ENCODE measurements at regions not wholly inside any gene's neighbourhood (a gene's known extent, or its start where the extent isn't known, plus 50 kb on each side); places are given as distances from the start of the nearest gene placed in this dataset.
"Not testable (repeated sequence)": the region's sequence is repeated elsewhere in the genome, so short reads cannot be mapped to it uniquely, and the experiment has no call there.

DNA sequence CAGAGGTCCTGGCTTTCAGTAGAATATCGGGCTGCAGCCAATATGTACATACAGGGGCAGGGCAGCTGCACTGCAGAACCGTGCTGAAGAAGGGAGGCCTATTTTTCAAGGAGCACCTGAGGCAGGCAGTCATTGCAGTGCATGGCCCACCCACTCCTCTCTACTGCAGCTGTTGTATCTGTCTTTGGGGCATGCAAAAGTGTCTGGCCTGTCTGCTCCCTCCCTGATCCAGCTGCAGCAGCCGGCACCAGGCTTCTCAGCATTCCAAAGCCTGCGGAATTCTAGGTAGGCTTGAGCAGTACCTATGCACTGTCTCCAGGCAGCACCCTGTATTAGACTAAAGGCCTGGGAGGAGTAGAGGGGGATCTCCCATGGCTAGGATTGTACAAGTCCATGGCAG lies 415.2 kb upstream of the MAGEB16 start:
- DNase-seq (ENCODE audit: low read depth in 4 of 4, low spot score in 3 of 4): no peak

DNA sequence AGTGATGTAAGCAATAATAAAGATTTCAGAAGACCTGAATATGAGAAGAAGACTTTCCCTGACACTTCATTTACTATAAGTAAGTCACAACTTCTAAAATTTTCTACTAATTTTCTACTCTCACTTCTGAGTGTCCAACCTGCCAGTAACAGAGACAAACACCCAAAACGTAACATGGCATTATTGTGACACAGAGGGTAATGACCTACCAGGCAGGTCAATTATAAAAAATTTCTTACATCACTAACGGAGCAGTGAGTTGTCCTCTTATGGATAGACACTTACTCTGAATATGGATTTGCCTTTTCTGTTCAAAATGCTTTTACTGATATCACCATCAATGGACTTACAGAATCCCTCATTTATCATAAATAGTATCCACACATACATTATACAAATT lies 405.9 kb upstream of the MAGEB16 start:
- no peak for DNase-seq (ENCODE audit: low read depth in 4 of 4, low spot score in 3 of 4)

DNA sequence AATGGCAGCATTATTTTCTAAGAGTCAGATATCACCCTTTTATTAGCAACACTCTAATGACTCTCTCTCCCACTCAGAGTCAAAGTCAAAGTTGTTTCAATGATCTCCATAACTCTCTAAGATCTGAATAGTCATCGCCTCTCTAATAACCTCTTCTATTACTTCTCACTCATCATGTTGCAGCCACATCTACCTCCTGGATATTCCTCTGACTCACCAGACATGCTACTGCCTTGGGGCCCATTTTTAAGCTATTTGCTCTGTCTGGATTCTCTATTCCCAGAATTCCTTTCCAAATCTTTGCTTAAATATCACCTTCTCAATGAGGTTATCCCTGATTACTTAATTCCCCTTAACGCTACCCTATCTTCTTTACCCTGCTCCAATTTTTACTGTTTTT lies 391.8 kb upstream of the MAGEB16 start:
- no peak for DNase-seq (ENCODE audit: low read depth in 4 of 4, low spot score in 3 of 4)

DNA sequence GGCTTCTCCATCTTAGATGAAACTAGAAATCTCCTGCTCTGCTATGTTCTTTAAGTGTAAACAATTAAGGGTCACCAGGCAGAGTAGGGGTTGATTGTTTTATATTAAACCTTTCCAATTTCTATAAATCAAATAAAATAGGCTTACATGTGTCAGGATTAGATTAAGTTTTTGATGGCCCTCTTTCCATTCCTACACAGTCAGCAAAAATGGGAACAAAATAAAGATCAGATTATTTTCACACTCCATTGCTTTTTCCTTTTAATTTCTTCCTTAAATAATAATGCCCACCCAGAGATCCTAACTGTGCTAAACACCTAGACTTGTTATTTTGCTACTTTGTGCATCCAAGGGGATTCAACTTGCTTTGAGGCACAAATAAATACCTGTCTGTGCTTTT lies 381.4 kb upstream of the MAGEB16 start:
- DNase-seq (ENCODE audit: low read depth in 4 of 4, low spot score in 3 of 4): no peak

DNA sequence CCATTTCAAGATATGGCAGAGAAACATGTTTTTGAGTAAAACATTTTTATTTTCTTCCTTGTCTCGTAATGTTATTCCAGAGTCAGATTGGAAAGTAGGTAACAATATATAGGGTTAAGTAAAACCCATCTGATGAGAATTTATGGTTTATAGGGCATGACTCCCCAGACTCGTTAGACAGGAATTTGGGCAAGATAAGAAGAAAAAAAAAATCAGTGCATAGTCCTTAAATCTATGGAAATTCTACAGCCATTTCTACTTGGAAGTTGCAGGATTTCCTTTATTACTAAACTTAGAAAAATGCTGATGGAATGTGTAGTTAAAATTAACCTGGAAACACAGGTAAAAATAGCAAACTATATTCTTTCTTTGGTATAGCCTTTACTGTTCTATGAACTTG lies 366.1 kb upstream of the MAGEB16 start:
- DNase-seq (ENCODE audit: low read depth in 4 of 4, low spot score in 3 of 4): no peak

DNA sequence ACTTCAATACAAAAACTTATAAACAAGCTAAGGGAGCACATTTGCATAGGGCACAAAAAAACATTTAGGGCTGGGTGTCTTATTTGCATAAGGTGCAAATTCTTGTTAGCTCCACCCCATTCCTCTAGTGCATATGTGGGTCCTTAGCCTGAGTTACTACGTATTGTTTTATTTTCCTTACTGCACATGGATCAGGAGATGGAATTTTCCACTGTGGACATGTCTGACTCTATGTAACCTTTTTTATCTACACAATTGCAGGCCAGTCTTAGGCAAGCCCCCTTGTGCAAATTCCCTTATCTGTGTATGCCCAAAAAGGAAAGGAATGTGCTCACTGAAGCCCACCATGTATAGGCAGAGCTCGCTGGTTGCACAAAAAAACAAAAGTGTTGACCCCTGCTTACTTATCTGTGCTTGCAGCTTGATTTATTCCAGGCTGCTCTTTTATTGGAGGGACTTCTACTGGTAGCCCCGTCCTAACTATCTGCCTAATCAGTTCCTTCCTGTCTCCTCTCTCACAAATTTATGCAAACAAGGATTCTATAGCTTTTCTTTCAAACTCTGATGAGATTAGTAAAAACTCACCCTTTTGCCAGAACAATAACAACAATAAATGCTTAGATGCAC lies 359.0 kb upstream of the MAGEB16 start:
- no peak for DNase-seq (ENCODE audit: low read depth in 4 of 4, low spot score in 3 of 4)

DNA sequence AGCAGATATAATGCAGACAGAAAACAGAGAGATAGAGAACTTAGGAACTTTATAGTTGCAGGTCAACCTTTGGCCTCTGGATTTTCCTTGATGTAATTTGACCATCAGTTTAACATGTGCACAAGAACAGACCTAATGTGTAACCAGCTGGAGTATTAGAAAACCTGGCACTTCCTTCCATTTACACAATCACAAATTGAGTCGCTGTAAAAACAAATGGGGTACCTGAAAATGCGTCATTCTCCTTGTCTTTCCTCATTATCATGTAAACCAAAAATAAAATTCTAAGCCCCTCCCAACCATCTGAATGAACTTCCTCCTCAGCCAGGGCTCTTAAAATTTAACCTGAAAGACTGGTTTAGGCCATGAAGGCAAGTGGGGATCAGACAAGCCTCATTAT lies 358.4 kb upstream of the MAGEB16 start:
- DNase-seq (ENCODE audit: low read depth in 4 of 4, low spot score in 3 of 4): no peak

DNA sequence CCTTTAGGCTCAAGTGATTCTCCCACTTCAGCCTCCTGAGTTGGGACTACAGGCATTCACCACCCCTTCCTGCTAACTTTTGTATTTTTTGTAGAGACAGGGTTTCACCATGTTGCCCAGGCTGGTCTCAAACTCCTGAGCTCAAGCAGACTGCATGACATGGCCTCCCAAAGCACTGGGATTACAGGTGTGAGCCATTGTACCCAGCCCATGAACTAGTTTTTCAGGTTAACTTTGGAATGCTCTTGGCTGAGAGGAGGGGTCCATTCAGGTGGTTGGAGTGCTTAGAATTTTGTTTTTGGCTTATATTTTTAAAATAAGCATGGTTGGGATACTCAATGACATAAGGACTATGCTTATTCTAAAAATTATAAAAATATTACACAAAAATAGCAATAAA lies 355.7 kb upstream of the MAGEB16 start:
- DNase-seq (ENCODE audit: low read depth in 4 of 4, low spot score in 3 of 4): no peak

DNA sequence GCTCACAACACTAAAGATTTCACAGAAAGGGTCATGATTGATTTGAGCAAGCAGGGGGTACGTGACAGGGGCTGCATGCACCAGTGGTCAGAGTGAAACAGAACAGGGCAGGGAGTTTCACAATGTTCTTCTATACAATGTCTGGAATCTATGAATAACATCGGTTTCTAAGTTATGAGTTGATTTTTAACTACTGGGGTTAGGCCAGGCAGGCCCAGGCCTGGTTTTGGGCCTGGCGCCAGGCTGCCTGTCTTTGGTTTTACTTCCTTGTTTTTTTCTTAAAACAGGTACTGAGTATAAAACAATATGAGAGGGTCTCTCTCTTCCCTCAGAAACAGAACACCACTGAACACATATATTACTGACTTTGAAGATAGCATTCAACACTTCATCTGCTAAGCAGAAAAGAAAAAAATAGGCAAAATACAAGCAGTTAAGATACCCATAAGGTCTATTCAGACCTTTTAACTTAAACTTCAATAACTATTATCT lies 355.0 kb upstream of the MAGEB16 start:
- DNase-seq (ENCODE audit: low read depth in 4 of 4, low spot score in 3 of 4): not testable (repeated sequence)

DNA sequence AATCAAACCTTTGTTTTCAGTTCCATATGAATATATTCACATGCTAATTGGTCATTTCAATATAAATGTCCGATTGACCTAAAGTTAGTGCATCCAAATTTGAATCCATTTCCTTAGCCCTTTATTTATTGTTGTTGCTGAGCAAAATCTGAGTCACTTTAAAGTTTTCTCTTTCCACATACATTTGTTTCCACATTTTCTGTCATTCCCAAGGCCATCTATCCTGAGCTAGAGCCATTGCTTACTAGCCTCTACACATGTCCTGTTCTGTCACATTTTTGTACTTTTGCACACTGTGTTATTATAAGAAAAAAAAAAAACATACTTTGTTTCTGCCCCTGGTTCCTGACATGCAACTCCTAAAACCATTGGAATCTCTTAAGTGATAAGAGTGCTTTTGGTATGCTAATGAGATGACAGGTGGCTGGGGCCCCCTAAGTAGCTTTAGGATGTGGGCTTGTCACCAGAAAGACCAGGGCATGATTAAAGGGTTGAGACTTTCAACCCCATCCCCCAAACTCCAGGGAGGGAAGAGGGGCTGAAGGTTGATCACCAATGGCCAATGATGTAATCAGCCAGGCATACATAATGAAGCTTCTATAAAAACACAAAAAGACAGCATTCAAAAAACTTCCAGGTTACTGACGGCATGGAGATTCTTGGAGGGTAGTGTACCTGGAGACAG lies 353.3 kb upstream of the MAGEB16 start:
- no peak for DNase-seq (ENCODE audit: low read depth in 4 of 4, low spot score in 3 of 4)

DNA sequence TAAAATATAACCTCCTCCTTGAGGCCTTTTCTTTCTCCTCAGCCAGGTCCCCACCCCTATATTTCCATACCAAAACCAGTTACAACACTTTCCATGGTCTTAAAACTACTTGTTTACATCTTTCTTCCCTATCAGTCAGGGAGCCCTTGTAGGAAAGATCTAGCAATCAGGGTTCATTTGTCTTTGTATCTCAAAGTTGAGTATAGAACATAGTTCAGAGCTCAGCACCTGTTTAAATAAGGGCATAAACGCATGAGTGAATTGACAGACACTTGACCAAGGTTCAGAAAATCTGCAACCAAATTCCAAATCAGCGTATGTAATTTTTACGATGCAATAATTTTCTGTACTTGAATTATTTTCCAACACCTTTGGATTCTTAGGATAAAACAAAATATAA lies 352.2 kb upstream of the MAGEB16 start:
- no peak for DNase-seq (ENCODE audit: low read depth in 4 of 4, low spot score in 3 of 4)

DNA sequence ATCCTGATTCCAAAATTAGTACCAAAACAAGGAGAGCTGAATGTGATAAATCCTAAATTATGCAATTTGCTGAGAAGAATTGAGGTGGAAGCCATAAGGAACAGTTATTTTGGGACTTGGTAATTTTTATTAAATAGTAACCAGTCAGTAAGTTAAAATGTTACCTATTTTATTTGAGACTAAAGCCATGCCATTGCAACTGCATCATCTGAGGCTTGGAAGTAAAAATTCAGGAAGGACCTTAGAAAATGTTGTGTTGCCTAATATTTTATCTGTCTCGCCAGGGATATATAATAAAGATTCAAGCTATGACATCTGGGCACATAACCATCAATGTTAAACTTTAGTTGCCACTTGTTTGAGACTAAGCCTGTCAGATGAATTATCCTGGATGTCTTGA lies 341.3 kb upstream of the MAGEB16 start:
- no peak for DNase-seq (ENCODE audit: low read depth in 4 of 4, low spot score in 3 of 4)

DNA sequence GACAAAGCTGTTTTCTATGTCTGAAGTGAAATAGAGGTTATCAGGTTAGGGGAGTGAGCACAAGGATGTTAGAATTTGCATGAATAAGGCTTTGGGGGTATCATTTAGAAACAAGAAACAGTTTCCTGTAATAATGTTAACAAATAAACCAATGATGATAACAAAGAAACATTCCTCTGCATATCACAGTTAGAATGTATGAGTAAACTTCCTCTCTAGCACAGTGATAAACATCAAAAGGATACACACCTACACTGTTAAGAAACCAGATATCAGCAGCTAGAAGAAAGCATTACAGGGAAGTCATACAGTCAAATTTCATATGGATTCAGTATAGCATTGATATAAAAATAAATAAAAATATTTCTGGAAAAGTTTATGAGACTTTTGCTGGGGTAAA lies 340.0 kb upstream of the MAGEB16 start:
- no peak for DNase-seq (ENCODE audit: low read depth in 4 of 4, low spot score in 3 of 4)

DNA sequence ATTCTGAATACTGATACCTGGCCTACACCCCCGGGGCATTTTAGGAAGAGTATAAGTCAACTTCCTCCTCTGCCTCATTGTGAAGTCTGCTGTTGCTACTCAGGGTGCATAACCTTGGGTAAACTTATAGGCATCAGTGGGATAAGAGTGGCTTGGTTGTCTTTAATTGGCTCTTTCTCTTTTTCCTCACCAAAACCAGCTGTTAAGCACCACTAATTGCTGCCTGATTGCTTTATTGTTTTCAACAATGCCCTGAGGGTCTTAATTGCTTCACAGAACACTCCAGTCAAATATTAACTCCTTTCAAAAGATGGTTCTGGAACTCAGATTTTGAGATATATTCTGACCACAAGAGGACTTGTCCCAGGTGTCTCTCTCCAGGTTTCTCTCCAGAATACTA lies 337.0 kb upstream of the MAGEB16 start:
- no peak for DNase-seq (ENCODE audit: low read depth in 4 of 4, low spot score in 3 of 4)

DNA sequence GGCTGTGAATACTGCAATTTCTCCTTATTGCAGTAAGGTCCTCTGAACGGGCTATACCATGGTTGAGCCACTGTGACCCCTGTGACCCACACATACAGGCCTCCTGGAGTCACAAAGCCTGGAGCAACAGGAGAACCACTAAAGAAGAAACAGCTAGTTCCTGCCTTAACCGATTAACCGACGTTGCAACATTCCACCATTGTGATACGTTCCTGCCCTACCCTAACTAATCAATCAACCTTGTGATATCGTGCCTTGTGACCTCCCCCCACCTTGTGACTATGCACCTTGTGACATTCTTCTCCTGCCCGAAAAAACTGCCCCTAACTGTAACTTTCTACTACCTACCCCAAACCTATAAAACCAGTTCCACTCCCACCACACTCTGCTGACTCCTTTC lies 301.5 kb upstream of the MAGEB16 start:
- DNase-seq (ENCODE audit: low read depth in 4 of 4, low spot score in 3 of 4): not testable (repeated sequence)

DNA sequence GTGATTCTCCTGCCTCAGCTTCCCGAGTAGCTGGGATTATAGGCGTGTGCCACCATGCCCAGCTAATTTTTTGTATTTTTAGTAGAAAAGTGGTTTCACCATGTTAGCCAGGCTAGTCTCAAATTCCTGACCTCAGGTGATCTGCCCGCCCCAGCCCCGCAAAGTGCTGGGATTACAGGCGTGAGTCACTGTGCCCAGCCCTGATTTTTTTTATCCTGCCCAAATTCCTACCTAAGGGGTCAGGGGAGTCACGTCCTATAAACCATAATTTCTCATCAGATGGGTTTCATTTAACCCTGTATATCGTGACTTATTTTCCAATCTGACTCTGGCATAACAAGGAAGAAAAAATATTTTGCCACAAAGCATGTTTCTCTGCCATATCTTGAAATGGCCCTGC lies 300.7 kb upstream of the MAGEB16 start:
- not testable (repeated sequence) for DNase-seq (ENCODE audit: low read depth in 4 of 4, low spot score in 3 of 4)

DNA sequence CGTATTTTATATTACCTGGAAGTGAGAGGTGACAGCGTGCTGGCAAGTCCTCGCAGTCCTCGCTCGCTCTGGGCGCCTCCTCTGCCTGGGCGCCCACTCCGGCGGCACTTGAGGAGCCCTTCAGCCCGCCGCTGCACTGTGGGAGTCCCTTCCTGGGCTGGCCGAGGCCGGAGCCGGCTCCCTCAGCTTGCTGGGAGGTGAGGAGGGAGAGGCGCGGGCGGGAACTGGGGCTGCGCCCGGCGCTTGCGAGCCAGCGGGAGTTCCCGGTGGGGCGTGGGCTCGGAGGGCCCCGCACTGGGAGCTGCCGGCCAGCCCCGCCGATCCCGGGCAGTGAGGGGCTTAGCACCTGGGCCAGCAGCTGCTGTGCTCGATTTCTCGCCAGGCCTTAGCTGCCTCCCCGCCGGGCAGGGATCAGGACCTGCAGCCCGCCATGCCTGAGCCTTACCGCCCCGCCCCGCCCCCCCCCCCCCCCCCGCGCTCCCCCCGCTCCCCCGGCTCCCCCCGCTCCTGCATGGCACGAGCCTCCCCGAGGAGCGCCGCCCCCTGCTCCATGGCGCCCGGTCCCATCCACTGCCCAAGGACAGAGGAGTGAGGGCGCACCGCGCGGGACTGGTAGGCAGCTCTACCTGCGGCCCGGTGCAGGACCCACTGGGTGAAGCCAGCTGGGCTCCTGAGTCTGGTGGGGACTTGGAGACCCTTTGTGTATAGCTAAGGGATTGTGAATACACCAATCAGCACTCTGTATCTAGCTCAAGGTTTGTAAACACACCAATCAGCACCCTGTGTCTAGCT lies 298.9 kb upstream of the MAGEB16 start:
- no peak for DNase-seq (ENCODE audit: low read depth in 4 of 4, low spot score in 3 of 4)

DNA sequence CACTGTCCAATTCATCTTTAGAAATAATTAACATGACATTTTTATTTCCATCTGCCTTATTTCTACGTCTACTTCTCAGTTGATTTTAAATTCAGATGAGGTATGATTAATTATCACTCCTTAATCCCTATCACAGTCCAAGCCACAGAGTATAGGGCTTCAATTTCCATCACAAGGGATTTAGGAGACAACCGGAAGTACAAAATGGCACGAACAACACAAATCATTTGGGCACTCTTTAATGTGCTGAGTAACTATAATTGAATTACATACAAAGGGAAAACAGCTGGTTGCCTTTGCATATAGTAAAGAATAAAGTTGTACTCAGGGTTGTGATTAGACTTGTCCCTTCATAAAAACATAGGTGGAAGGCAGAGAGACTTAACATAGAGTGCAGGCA lies 290.4 kb upstream of the MAGEB16 start:
- peak in 1 of 4 donors; percentile 0 for DNase-seq (ENCODE audit: low read depth in 4 of 4, low spot score in 3 of 4)

DNA sequence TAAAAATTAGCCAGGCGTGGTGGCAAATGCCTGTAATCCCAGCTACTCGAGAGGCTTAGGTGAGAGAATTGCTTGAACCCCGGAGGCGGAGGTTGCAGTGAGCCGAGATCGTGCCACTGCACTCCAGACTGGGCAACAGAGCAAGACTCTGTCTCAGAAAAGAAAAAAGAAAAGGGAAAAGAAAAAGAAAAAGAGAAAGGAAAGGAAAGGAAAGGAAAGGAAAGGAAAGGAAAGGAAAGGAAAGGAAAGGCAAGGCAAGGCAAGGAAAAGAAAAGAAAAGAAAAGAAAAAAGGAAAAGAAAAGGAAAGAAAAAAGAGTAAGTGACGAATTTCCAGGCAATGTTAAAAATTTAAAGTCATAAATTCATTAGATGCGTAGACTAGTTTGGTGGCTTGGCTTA lies 250.1 kb upstream of the MAGEB16 start:
- DNase-seq (ENCODE audit: low read depth in 4 of 4, low spot score in 3 of 4): not testable (repeated sequence)

DNA sequence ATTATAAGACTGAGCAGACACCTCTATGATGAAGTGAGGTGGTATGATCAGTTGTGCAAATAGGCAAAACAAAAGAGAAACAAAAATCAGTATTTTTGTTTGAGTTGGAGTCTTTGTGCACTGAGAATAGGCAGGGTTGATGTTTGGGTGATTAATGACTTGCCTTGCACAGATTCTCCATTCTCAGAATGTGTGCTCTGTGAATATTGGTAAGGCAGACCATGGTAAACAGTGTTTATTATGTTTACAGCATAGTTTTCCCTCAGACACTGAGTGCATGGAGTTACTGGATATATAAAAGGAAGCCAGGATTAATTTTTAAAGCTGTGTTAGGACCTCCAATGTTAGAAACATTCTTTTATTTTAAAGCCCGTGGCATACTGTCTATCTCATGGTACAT lies 240.2 kb upstream of the MAGEB16 start:
- no peak for DNase-seq (ENCODE audit: low read depth in 4 of 4, low spot score in 3 of 4)

DNA sequence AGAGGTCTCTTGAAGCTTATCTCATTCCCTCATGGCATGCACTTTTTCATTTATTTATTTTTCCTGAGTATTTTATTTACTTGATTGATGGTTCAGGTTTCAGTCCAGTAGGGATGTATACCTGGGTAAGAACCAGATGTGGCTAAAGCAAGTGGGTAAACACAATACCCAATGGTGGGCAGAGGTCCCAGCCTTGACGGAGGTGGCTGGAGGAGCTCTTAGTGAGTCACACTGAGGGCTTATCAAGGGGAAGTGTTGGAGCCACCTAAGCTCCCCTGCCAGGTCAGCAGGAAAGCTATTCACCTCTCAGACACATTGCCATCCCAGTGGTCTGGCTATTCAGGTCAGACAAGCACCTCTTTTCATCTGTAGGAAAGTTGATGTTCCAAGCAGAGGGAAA lies 236.2 kb upstream of the MAGEB16 start:
- DNase-seq (ENCODE audit: low read depth in 4 of 4, low spot score in 3 of 4): no peak

DNA sequence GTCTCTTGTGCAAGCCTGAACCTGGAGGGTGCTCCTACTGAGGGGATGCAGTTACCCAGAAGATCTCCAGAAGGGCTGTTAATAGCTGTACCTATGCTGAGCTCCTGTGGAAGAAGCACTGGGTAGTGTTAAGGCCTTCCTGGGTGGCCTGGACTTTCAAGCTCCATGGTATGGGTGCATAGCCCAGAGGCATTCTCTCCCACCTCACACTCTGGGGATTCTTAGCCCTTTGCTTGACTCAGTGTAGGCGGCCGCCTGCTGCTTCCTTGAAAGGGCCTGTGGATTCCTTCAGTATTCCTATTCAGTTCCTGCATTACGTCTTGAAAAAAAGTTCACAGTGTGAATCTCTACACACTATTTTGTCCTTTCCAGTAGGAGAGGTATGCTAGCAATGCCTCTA lies 235.7 kb upstream of the MAGEB16 start:
- DNase-seq (ENCODE audit: low read depth in 4 of 4, low spot score in 3 of 4): no peak

Data from left renal pelvis (tissue), 4 donors.